GM18909 (cell line): ENCODE measurements at regions not wholly inside any gene's neighbourhood (a gene's known extent, or its start where the extent isn't known, plus 50 kb on each side); places are given as distances from the start of the nearest gene placed in this dataset.
"Not testable (repeated sequence)": the region's sequence is repeated elsewhere in the genome, so short reads cannot be mapped to it uniquely, and the experiment has no call there.

Experiments
- ATAC-seq: cut with Tn5 transposase; IDR thresholded peaks from one replicate; pipeline ENCODE4 v1.9.1; 2021; ENCODE audit warnings: mild to moderate bottlenecking; ENCODE audit not compliant: unreplicated experiment, poor library complexity

DNA sequence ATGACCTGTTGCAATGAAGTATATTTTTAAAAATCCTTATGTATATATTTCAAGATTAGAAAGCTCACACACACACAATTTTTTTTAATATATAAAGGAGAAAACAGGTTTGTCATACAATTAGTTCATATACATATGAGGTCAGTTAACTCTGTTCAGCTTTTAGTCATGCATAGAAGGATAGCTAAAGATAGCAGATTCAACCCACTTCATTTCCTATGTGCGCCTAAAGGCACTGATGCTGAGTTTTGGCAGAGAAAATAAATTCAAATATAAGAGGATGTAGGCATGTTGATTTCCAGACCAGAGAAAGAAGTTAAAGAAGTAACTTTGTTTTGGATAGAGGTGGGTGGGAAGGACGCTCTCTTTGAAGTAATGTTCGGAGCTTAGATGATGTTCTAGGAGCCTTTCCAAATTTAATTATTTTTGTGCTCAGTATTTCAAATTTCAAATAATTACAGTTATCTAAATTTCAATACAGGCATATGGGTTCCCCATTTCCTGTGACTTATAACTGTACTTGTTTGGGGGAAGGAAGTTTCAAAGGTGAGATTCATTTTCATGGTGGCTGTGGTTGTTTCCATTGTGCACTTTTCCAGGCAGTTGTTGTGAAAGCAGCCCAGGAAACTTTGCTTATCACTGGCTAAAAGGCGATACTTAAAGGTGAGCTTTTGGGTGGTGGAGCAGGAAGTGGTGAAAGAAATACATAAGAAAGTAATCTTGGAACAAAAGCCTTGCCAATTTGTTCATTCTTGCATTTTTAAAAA lies 523.4 kb upstream of the FANCL start:
- no peak for ATAC-seq

- peak; percentile 71 for ATAC-seq
Observed at GRCh38 chr2:58762176-58762781, 521.2 kb upstream of the FANCL start.

DNA sequence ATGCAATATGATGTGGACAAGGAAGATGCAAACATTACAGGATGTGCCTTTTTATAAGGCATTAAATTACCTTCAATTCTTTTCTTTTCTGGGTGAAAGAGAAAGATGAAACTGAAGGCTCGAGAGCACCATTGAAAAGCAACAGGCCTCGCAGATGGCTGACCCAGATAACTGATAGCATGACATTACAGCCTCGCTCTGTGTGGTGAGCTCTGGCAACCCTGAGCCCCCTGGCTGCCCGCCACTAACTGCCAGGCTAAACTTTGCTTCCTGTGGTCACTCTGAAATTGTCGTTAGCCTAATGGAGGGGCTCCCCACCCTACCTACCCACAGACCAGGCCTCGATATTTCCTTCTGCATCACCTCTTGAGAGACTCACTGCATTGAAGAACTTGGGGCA lies 516.8 kb upstream of the FANCL start:
- peak; percentile 68 for ATAC-seq

DNA sequence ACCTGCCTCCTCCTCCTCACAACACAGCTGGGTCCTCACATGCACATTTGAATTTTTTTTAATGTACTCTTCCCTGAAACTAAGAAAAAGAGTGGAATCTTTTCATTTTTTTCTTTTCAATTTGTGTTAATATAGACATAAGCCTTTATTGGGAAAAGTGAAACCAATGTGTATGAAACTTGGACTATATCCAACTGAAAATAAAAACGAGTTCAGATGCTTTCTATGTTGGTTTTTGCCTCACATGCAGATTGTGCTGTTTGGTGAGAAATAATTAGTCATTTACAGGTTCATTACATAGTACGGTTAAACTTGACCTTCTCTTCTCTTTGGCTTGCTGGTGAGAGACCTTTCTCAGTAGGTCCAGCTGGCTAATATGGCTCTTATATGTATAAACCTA lies 515.2 kb upstream of the FANCL start:
- no peak for ATAC-seq

- ATAC-seq = not testable (repeated sequence)
Observed at GRCh38 chr2:58752507-58752906, 511.4 kb upstream of the FANCL start.

GRCh38 chr2:58751676-58752075 lies 510.6 kb upstream of the FANCL start:
- ATAC-seq = not testable (repeated sequence)

- ATAC-seq = no peak
Observed at GRCh38 chr2:58749041-58749440, 507.9 kb upstream of the FANCL start.

DNA sequence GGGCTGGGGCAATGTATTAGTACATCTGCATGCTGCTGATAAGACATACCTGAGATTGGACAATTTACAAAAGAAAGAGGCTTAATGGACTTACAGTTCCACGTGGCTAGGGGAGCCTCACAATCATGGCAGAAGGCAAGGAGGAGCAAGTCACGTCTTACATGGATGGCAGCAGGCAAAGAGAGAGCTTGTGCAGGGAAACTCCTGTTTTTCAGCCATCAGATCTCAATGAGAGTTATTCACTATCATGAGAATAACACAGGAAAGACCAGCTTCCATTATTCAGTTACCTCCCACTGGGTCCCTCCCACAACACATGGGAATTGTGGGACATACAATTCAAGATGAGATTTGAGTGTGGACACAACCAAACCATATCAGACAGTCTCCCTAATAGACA lies 504.2 kb upstream of the FANCL start:
- ATAC-seq = not testable (repeated sequence)

GRCh38 chr2:58740426-58740825 lies 499.3 kb upstream of the FANCL start:
- ATAC-seq = no peak

DNA sequence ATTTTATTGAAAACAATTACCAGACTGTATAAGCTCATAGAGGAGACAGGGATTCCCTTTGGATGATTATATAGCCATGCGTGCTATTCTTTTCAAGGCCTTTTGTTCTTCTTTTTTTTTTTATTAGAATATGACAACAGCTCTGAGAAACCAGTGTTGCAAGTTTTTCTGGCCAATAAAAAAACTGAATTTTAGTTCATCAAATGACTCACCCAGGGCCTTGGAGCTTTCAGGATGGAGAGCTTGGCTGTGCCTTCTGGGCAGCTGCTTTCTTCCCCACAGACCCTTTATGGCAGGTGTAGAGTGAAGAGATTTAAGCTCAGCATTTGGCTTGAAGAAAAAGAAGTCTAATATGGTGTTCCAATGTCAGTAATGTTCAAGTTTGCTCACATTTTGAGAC lies 497.9 kb upstream of the FANCL start:
- no peak for ATAC-seq

DNA sequence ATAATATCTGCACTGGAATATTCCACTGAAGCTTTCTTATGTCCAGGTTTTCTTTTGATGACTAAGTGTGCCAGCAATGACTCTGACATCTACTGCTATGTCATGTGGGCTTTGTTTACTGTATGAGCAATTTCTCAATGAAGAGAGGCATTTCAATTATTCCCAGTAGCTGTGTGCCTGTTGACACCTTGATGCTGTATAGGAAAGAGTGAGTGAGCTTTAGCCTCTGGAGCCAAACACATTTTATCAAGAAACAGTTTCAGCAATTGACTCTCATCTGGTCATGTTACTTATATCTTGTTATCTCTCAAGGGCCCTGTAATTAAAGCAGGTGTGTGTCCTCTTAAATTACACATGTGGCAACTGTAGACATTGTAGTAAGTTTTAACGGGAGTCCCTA lies 493.2 kb upstream of the FANCL start:
- ATAC-seq = no peak

GRCh38 chr2:58732999-58733398 lies 491.9 kb upstream of the FANCL start:
- ATAC-seq = no peak

DNA sequence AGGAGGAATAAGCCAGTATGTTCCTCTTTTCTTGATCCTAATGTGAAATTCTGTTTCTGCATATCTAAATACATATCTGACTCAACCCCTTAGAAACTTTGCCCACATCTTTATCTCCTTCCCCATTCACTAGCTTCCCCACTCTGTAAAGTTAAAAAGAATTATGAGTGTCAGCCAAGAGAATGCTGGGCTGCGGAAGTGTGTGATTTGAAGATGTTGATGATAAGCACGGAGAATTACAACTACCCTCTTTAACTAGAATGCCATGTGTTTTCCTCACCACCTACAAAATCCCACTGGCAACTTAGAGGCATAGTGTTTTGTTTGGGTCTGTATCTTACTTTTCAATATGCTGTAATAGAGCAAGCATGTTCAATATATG lies 490.4 kb upstream of the FANCL start:
- ATAC-seq = no peak

DNA sequence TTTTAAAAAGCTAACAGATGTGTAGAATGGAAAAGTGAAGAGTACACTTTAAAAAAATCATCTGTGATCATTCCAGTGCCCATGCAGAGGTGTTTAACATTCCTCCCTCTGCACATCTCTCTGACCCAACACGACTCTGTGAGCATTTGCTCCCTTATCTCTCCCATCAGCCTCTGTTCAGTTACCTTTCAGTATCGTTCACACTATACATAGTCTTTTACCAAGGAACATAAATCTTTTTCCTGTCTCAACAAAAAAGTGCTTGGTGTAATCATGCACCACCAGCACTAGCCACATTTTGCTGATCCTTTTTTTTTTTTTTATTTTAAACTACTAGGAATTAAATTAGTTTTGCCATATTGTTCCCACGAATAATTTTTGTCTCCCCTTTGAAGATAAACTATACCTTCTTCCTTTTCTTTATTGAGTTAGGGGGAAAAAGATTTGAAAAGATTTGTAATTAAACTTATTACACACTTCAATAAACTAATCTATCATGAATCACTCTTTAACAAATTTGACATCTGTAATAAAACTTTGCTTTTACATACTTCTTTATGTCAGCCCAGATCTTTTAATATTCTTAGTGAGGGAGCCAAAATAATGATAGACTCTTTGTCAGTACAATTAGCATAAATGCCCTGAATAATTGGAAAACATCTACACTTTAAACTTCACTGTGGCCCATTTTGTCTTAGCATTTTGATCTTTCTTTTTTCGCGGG lies 489.8 kb upstream of the FANCL start:
- no peak for ATAC-seq

DNA sequence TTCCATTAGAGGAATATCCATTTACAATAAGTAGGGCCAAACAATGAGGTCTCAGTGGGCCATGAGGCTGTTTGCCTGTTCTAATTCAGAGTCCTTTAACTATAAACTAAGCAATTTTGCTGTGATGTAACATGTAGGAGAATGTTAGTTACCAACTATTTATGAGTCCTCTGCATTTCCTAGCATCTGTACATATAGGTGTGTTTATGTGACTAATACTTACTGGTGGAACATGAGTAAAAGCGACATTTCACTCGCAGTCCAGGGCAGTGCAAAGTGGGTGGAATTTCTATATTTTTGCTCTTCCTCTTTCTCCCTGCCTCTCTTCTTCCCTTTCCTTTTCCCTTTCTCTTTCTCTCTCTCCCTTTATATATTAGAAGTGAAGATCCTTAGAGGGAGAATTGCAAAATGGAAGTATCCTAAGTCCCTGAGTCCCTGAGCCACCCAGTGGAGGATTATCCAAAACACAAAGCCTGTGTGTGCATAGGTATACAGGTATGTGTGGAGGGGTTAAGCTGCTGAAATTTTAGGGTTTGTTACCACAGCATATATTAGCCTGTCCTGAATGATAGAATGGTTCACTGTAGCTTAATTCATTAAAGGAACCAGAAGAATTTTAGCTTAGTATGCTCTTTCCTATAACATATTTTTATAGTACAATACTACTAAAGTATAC lies 487.0 kb upstream of the FANCL start:
- no peak for ATAC-seq

- ATAC-seq = no peak
Observed at GRCh38 chr2:58721912-58722591, 480.9 kb upstream of the FANCL start.

- ATAC-seq = no peak
Observed at GRCh38 chr2:58720770-58721697, 479.9 kb upstream of the FANCL start.

- ATAC-seq = no peak
Observed at GRCh38 chr2:58720033-58720769, 479.1 kb upstream of the FANCL start.

GRCh38 chr2:58715344-58715743 lies 474.2 kb upstream of the FANCL start:
- ATAC-seq = no peak
